ENCODE measurements at regions not wholly inside any gene's neighbourhood (a gene's known extent, or its start where the extent isn't known, plus 50 kb on each side); places are given as distances from the start of the nearest gene placed in this dataset.
A peak's percentile ranks its signal among the peaks of the same experiment; 100 is the strongest.

DNA sequence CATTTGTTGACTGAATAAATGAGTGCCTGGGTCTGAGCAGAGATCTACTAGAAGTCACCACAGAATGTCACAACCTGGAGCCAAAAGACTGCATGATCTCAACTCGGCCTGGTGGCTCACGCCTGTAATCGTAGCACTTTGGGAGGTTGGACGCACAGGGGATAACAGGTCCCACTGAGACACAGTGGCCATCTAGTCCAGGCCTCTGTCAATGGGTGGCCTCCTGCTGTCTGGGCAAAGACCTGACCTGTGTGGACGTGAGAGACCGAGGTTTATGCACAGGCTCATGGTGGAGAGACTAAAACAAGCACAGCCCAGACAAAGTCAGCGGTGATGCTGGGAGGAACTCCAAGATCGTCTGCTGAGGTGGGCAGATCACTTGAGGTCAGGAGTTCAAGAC is 103.0 kb upstream of the BACE2 start:
- H3K4me3 ChIP-seq = no peak overlapping the region
- H3K4me1 ChIP-seq = peaks cover 5 to 10% (median 9%) of the 10 kb centered on the region in 4 donors
- H3K9me3 ChIP-seq = no peaks in the 10 kb centered on the region
- no peaks in the 10 kb centered on the region for H3K36me3 ChIP-seq
- DNase-seq = no peak
- no peak overlapping the region for H3K27ac ChIP-seq
- peaks cover 0 to 44% (median 18%) of the 10 kb centered on the region in 3 donors for H3K27me3 ChIP-seq
- TF ChIP-seq POLR2AphosphoS5 (IDR thresholded peaks at IDR 0.05) (no peak), POLR2A (IDR thresholded peaks at IDR 0.05) (no peak), EP300 (IDR thresholded peaks at IDR 0.05) (no peak)
- TF ChIP-seq, protein P1, sequence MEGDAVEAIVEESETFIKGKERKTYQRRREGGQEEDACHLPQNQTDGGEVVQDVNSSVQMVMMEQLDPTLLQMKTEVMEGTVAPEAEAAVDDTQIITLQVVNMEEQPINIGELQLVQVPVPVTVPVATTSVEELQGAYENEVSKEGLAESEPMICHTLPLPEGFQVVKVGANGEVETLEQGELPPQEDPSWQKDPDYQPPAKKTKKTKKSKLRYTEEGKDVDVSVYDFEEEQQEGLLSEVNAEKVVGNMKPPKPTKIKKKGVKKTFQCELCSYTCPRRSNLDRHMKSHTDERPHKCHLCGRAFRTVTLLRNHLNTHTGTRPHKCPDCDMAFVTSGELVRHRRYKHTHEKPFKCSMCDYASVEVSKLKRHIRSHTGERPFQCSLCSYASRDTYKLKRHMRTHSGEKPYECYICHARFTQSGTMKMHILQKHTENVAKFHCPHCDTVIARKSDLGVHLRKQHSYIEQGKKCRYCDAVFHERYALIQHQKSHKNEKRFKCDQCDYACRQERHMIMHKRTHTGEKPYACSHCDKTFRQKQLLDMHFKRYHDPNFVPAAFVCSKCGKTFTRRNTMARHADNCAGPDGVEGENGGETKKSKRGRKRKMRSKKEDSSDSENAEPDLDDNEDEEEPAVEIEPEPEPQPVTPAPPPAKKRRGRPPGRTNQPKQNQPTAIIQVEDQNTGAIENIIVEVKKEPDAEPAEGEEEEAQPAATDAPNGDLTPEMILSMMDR (IDR thresholded peaks at IDR 0.05) = no peak
- 91 to 95% (median 92%) methylated on average over 8 of the region's 8 CpGs for WGBS, 5 donors
- intact Hi-C loops (cut with DNase I; ENCODE audit: low total_unique reads) = no loop called here

- Histone ChIP-seq H3K4me1 (peaks cover 5 to 10% (median 9%) of the 10 kb centered on the region in 4 donors), H3K9me3 (no peaks in the 10 kb centered on the region), H3K36me3 (no peaks in the 10 kb centered on the region), H3K27me3 (peaks cover 0 to 50% (median 18%) of the 10 kb centered on the region in 3 donors), H3K27ac (no peak overlapping the region), H3K4me3 (no peak overlapping the region)
- intact Hi-C loops (cut with DNase I; ENCODE audit: low total_unique reads) = no loop called here
- TF ChIP-seq, protein P1 (IDR thresholded peaks at IDR 0.05) = no peak
- TF ChIP-seq EP300 (IDR thresholded peaks at IDR 0.05) (no peak), POLR2AphosphoS5 (IDR thresholded peaks at IDR 0.05) (no peak), POLR2A (IDR thresholded peaks at IDR 0.05) (no peak)
- WGBS, 5 donors = 61 to 74% (median 66%) methylated on average over 4 of the region's 4 CpGs
- DNase-seq = no peak
Measured at GRCh38 chr21:41065539-41065938, 102.4 kb upstream of the BACE2 start.

DNA sequence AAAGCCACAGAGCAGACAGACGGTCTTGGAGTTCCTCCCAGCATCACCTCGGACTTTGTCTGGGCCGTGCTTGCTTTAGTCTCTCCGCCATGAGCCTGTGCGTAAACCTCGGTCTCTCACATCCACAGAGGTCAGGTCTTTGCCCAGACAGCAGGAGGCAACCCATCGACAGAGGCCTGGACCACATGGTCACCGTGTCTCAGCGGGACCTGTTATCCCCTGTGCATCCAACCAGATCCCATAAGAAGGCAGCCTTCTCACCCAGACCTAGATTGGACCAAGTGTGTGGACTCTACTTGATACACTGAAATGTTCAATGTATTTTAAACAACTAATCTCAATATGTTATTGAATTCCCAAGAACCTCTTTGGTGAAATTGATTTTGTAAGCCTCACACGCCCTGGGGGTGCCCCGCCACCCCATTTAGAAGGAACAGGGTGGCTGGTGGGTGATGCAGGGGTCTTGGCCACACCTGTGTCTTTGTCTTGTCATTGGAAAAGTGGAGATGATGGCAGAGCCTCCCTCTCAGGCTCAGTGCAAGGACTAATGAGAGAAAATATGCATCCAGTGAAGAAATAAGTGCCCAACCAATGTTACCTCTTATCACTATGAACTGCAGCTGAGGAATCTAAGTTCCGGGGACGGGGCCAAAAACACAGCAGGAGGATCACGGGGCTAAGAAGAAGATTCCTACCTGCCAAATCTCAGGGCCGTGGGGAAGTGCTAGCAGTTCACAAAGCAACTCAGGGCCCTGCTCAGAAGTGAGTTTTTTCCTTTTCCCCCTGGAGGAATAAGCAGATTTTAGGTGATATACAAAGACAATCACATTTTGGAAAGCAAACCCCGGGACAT is 101.6 kb upstream of the BACE2 start:
- Histone ChIP-seq H3K27ac (no peak overlapping the region), H3K27me3 (peaks cover 0 to 58% (median 18%) of the 10 kb centered on the region in 3 donors), H3K4me1 (peaks cover 5 to 10% (median 9%) of the 10 kb centered on the region in 4 donors), H3K36me3 (no peaks in the 10 kb centered on the region), H3K4me3 (no peak overlapping the region), H3K9me3 (no peaks in the 10 kb centered on the region)
- DNase-seq = peak in 1 of 2 donors; percentile 55
- WGBS, 5 donors = 74 to 84% (median 76%) methylated on average over 16 of the region's 16 CpGs
- intact Hi-C loops (cut with DNase I; ENCODE audit: low total_unique reads) = no loop called here
- no peak for TF ChIP-seq POLR2AphosphoS5 (IDR thresholded peaks at IDR 0.05)
- no peak for TF ChIP-seq EP300 (IDR thresholded peaks at IDR 0.05)
- TF ChIP-seq, protein P1 (IDR thresholded peaks at IDR 0.05) = no peak
- TF ChIP-seq POLR2A (IDR thresholded peaks at IDR 0.05) = no peak

- intact Hi-C loops (cut with DNase I; ENCODE audit: low total_unique reads) = no loop called here
Measured at GRCh38 chr21:41067709-41068108, 100.3 kb upstream of the BACE2 start.

More at GRCh38 chr21:41067709-41068108, 100.3 kb upstream of the BACE2 start:
- no peak overlapping the region for H3K27ac ChIP-seq
- H3K9me3 ChIP-seq = no peaks in the 10 kb centered on the region
- no peak overlapping the region for H3K4me3 ChIP-seq
- peaks cover 5 to 10% (median 9%) of the 10 kb centered on the region in 4 donors for H3K4me1 ChIP-seq
- no peaks in the 10 kb centered on the region for H3K36me3 ChIP-seq
- peaks cover 0 to 56% (median 18%) of the 10 kb centered on the region in 3 donors for H3K27me3 ChIP-seq
- 35 to 59% (median 47%) methylated on average over 4 of the region's 4 CpGs for WGBS, 5 donors
- no peak for DNase-seq
- TF ChIP-seq EP300 (IDR thresholded peaks at IDR 0.05) = no peak
- TF ChIP-seq, protein P1 (IDR thresholded peaks at IDR 0.05) = no peak
- no peak for TF ChIP-seq POLR2A (IDR thresholded peaks at IDR 0.05)
- TF ChIP-seq POLR2AphosphoS5 (IDR thresholded peaks at IDR 0.05) = no peak
